HL-60 (cell line): ENCODE measurements at regions not wholly inside any gene's neighbourhood (a gene's known extent, or its start where the extent isn't known, plus 50 kb on each side); places are given as distances from the start of the nearest gene placed in this dataset.

ENCODE experiments used
- TF ChIP-seq, protein P1 (sequence below): IDR thresholded peaks from 2 replicates; pipeline ENCODE4 v1.6.1; 2012; ENCODE audit warnings: low read depth; ENCODE audit not compliant: insufficient replicate concordance
- TF ChIP-seq, protein P2 (sequence below): IDR thresholded peaks from one replicate; pipeline ENCODE4 v1.5.1; 2011; ENCODE audit warnings: low read length, control low read depth, inconsistent platforms; ENCODE audit not compliant: insufficient read depth

DNA sequence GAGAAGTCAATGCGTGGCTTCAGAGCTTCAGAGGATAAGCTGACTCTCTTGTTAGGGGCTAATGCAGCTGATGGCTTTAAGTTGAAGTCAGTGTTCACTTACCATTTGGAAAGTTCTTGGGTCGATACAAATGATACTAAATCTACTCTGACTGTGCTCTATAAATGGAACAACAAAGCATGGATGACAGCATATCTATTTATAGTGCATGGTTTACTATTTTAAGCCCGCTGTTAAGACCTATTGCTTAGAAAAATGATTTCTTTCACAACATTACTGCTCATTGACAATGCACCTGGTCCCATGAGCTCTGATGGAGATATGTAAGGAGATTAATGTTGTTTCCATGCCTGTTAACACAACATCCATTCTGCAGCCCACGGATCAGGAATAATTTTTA lies 435.7 kb downstream of the MAT2B start:
- TF ChIP-seq, protein P1, sequence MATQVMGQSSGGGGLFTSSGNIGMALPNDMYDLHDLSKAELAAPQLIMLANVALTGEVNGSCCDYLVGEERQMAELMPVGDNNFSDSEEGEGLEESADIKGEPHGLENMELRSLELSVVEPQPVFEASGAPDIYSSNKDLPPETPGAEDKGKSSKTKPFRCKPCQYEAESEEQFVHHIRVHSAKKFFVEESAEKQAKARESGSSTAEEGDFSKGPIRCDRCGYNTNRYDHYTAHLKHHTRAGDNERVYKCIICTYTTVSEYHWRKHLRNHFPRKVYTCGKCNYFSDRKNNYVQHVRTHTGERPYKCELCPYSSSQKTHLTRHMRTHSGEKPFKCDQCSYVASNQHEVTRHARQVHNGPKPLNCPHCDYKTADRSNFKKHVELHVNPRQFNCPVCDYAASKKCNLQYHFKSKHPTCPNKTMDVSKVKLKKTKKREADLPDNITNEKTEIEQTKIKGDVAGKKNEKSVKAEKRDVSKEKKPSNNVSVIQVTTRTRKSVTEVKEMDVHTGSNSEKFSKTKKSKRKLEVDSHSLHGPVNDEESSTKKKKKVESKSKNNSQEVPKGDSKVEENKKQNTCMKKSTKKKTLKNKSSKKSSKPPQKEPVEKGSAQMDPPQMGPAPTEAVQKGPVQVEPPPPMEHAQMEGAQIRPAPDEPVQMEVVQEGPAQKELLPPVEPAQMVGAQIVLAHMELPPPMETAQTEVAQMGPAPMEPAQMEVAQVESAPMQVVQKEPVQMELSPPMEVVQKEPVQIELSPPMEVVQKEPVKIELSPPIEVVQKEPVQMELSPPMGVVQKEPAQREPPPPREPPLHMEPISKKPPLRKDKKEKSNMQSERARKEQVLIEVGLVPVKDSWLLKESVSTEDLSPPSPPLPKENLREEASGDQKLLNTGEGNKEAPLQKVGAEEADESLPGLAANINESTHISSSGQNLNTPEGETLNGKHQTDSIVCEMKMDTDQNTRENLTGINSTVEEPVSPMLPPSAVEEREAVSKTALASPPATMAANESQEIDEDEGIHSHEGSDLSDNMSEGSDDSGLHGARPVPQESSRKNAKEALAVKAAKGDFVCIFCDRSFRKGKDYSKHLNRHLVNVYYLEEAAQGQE, result no peak
- TF ChIP-seq, protein P2, sequence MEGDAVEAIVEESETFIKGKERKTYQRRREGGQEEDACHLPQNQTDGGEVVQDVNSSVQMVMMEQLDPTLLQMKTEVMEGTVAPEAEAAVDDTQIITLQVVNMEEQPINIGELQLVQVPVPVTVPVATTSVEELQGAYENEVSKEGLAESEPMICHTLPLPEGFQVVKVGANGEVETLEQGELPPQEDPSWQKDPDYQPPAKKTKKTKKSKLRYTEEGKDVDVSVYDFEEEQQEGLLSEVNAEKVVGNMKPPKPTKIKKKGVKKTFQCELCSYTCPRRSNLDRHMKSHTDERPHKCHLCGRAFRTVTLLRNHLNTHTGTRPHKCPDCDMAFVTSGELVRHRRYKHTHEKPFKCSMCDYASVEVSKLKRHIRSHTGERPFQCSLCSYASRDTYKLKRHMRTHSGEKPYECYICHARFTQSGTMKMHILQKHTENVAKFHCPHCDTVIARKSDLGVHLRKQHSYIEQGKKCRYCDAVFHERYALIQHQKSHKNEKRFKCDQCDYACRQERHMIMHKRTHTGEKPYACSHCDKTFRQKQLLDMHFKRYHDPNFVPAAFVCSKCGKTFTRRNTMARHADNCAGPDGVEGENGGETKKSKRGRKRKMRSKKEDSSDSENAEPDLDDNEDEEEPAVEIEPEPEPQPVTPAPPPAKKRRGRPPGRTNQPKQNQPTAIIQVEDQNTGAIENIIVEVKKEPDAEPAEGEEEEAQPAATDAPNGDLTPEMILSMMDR, result no peak
